MCF 10A (cell line): ENCODE measurements at regions not wholly inside any gene's neighbourhood (a gene's known extent, or its start where the extent isn't known, plus 50 kb on each side); places are given as distances from the start of the nearest gene placed in this dataset.
A peak's percentile ranks its signal among the peaks of the same experiment; 100 is the strongest.

Experiments
- BruUV-seq: library from RNA; stranded (reverse); fragments of 400-500 nt; replicated peaks from 2 replicates; lab custom pipeline; 2021; lab: Mats Ljungman, UMichigan
- CTCF ChIA-PET: fragments of 300-600 bp; sonication (Branson Sonifier 250); formaldehyde crosslinking; extraction: SDS; loops from one replicate; lab custom pipeline; 2021; ENCODE audit warnings: antibody characterized with exemption, inconsistent platforms; lab: Yijun Ruan, JAX
- POLR2A ChIA-PET: fragments of 300-600, 350-650 bp; sonication (Branson Sonifier 250); formaldehyde crosslinking; extraction: SDS; loops from one replicate; lab custom pipeline; 2020; ENCODE audit warnings: antibody characterized with exemption, inconsistent platforms; lab: Yijun Ruan, JAX
- DNase-seq: peaks from one replicate; pipeline ENCODE4 v3.0.0-alpha.2; 2018; ENCODE audit not compliant: unreplicated experiment
- H3K27ac Mint-ChIP-seq: one replicate; pipeline ENCODE4 v1.8.0; 2022; ENCODE audit warnings: mild to moderate bottlenecking, low read depth, mixed read lengths; ENCODE audit not compliant: unreplicated experiment
- H3K27me3 Mint-ChIP-seq: one replicate; pipeline ENCODE4 v1.8.0; 2022; ENCODE audit warnings: mixed read lengths; ENCODE audit not compliant: insufficient read depth, unreplicated experiment
- H3K36me3 Mint-ChIP-seq: one replicate; pipeline ENCODE4 v1.8.0; 2022; ENCODE audit warnings: mild to moderate bottlenecking, moderate library complexity, mixed read lengths; ENCODE audit not compliant: insufficient read depth, unreplicated experiment
- H3K4me1 Mint-ChIP-seq: one replicate; pipeline ENCODE4 v1.8.0; 2022; ENCODE audit warnings: mixed read lengths; ENCODE audit not compliant: insufficient read depth, unreplicated experiment
- H3K4me3 Mint-ChIP-seq: one replicate; pipeline ENCODE4 v1.8.0; 2022; ENCODE audit warnings: mild to moderate bottlenecking, moderate library complexity, mixed read lengths; ENCODE audit not compliant: unreplicated experiment
- H3K9me3 Mint-ChIP-seq: one replicate; pipeline ENCODE4 v1.8.0; 2022; ENCODE audit warnings: mixed read lengths; ENCODE audit not compliant: unreplicated experiment
- intact Hi-C: fragments of 100-400 bp; cut with micrococcal nuclease; formaldehyde crosslinking; loops from 2 replicates; pipeline ENCODE4 v1.14.1; 2022
- TF ChIP-seq, protein P1 (sequence below): fragments of 200-600 bp; IDR thresholded peaks from one replicate; pipeline ENCODE4 v1.8.0; 2022; ENCODE audit warnings: antibody characterized with exemption, mild to moderate bottlenecking; ENCODE audit not compliant: unreplicated experiment

DNA sequence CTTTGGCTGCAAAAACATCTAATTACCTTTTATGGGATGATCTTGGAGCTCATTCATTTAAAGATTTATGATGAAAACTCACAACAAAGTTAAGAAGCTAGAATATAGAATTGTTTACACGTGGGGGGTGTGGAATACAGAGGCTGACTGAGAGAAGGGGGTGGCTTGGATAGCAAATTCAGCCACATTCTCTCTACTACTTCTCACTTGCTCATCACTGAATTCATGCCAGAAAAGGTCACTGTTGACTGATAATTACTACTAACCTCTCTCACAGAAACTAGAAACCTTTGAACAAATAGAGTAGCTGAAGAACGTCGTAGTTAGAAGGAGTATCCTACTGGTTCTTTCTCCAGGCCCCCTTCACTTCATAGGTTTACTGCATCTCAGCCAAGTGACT lies 808.2 kb downstream of the BRINP1 start:
- CTCF ChIA-PET: interaction anchor here (0.9 to 1.5 kb wide), 2 partner anchors 9 to 391 kb away, joined by 4 to 6 read pairs; no protein-coding TSS in a partner anchor
- no TSS peak for BruUV-seq
- TF ChIP-seq, protein P1, sequence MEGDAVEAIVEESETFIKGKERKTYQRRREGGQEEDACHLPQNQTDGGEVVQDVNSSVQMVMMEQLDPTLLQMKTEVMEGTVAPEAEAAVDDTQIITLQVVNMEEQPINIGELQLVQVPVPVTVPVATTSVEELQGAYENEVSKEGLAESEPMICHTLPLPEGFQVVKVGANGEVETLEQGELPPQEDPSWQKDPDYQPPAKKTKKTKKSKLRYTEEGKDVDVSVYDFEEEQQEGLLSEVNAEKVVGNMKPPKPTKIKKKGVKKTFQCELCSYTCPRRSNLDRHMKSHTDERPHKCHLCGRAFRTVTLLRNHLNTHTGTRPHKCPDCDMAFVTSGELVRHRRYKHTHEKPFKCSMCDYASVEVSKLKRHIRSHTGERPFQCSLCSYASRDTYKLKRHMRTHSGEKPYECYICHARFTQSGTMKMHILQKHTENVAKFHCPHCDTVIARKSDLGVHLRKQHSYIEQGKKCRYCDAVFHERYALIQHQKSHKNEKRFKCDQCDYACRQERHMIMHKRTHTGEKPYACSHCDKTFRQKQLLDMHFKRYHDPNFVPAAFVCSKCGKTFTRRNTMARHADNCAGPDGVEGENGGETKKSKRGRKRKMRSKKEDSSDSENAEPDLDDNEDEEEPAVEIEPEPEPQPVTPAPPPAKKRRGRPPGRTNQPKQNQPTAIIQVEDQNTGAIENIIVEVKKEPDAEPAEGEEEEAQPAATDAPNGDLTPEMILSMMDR: no peak

DNA sequence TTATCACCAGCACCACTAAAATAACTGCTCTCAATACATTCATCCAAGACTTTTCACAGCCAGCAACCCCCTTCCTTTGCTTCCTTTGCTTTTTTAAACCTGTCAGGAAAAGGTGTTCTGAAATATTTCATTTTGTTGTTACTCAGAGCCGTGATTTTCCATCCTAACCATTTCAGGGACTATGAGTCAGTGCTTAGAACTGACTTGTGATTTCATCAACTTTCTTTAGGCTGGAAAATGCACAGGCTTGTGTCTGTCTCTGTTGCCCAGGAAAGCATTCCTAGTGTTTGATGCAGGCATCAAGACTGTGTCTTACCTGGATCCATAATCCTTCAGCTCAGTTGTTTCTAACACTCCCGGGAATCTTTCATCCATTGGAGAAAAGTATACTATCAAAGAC lies 805.6 kb downstream of the BRINP1 start:
- ChIA-PET CTCF (no interaction called here), POLR2A (interaction anchor here (0.5 kb wide), 1 partner anchor 20 kb away, joined by 3 read pairs; no protein-coding TSS in a partner anchor)
- BruUV-seq: no TSS peak
- Mint-ChIP-seq H3K27ac (peak overlapping the region; percentile 8), H3K36me3 (no peaks in the 10 kb centered on the region), H3K9me3 (no peaks in the 10 kb centered on the region), H3K4me1 (peaks cover 24% of the 10 kb centered on the region), H3K27me3 (no peaks in the 10 kb centered on the region), H3K4me3 (no peak overlapping the region)
- DNase-seq: peak; percentile 27
- intact Hi-C loops: no loop called here
- TF ChIP-seq, protein P1: no peak

More for the DNA sequence above, 808.2 kb downstream of the BRINP1 start:
- POLR2A ChIA-PET: no interaction called here
- intact Hi-C loops: no loop called here
- Mint-ChIP-seq H3K27ac (no peak overlapping the region), H3K36me3 (no peaks in the 10 kb centered on the region), H3K27me3 (no peaks in the 10 kb centered on the region), H3K4me1 (peaks cover 13% of the 10 kb centered on the region), H3K9me3 (peaks cover 5% of the 10 kb centered on the region), H3K4me3 (no peak overlapping the region)
- DNase-seq: no peak

DNA sequence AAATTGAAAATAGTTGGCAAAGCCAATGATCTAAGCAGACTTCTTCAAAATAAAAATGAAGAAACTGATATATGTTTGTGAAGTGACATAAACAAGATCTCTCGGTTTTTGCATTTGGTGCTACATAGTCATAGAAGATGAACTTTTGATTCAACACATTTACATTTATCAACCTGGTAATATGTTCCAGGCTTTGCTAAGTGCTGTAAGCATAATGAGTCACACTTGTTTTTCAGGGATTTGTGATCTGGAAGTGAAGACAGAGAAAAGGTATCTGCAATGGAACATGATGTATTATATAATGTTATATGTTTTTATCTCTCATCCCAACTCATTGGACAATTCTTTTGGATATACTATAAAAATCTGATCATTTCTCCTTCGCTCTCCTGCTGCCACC lies 801.4 kb downstream of the BRINP1 start:
- no peak overlapping the region for H3K27ac Mint-ChIP-seq
- BruUV-seq: no TSS peak
- DNase-seq: no peak
- intact Hi-C loops: no loop called here
- no peak overlapping the region for H3K4me3 Mint-ChIP-seq
- H3K27me3 Mint-ChIP-seq: no peaks in the 10 kb centered on the region
- TF ChIP-seq, protein P1: no peak
- peaks cover 34% of the 10 kb centered on the region for H3K4me1 Mint-ChIP-seq
- H3K36me3 Mint-ChIP-seq: no peaks in the 10 kb centered on the region
- no peaks in the 10 kb centered on the region for H3K9me3 Mint-ChIP-seq
- ChIA-PET POLR2A (no interaction called here), CTCF (interaction anchor here (0.6 kb wide), 1 partner anchor 25 kb away, joined by 3 read pairs; no protein-coding TSS in a partner anchor)

DNA sequence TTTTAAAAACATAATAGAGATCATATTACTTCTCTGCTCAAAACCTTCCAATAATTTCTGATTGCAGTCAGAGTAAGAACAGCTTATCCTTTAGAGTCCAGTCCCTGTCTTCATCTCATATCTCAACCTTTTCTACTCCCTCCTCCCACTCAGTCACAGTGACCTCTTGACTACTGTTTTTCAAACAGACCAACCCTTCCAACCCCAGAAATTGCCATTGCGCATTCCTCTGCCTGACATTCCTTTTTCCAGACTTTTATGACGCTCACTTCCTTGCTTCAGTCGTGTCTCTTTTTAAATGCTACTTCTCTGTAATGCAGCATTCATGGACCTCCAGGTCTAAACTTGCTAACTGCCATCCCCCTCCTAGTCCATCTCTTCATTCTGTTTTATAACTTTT lies 800.5 kb downstream of the BRINP1 start:
- Mint-ChIP-seq H3K27ac (no peak overlapping the region), H3K36me3 (no peaks in the 10 kb centered on the region), H3K4me1 (peaks cover 26% of the 10 kb centered on the region), H3K9me3 (no peaks in the 10 kb centered on the region), H3K27me3 (no peaks in the 10 kb centered on the region), H3K4me3 (no peak overlapping the region)
- TF ChIP-seq, protein P1: no peak
- POLR2A ChIA-PET: no interaction called here
- intact Hi-C loops: no loop called here
- no TSS peak for BruUV-seq
- CTCF ChIA-PET: interaction anchor here (0.6 to 2.9 kb wide), 6 partner anchors 7 to 398 kb away, joined by 3 to 9 read pairs (median 4); no protein-coding TSS in a partner anchor
- DNase-seq: no peak
